CD4-positive, alpha-beta T cell (primary cell): ENCODE measurements at regions not wholly inside any gene's neighbourhood (a gene's known extent, or its start where the extent isn't known, plus 50 kb on each side); places are given as distances from the start of the nearest gene placed in this dataset.

Experiments
- ATAC-seq: fragments of 200-7000 bp; cut with Tn5 transposase; one replicate; pipeline ENCODE4 v1.10.0; 2022; ENCODE audit warnings: mild to moderate bottlenecking; ENCODE audit not compliant: poor library complexity
- CTCF ChIA-PET: fragments of 350-600 bp; sonication (Branson Sonifier 250); formaldehyde crosslinking; loops from one replicate; lab custom pipeline; 2021; ENCODE audit warnings: antibody characterized with exemption, inconsistent platforms; lab: Charles Lee
- POLR2A ChIA-PET: fragments of 350-600 bp; sonication (Branson Sonifier 250); formaldehyde crosslinking; loops from one replicate; lab custom pipeline; 2021; ENCODE audit warnings: antibody characterized with exemption, inconsistent platforms; lab: Charles Lee
- DNase-seq, 14 experiments: peaks; one replicate each; pipeline ENCODE4 v3.0.0-alpha.2; 2013 to 2020; ENCODE audit warnings: mixed read lengths in 2 of 14
- H3K27ac ChIP-seq, 2 donors: one replicate each; pipeline versions ENCODE4 v1.5.1 to v1.7.0; 2013; ENCODE audit warnings: low read length in 2 of 2, low read depth in 1 of 2, mild to moderate bottlenecking in 1 of 2
- H3K27me3 ChIP-seq, 2 experiments: 1 replicate in 1 of 2; 2 replicates in 1 of 2; pipeline versions ENCODE4 v1.6.1 to v1.7.0; 2013; ENCODE audit warnings: low read length in 2 of 2, control low read depth in 1 of 2, mild to moderate bottlenecking in 1 of 2, moderate library complexity in 1 of 2; ENCODE audit not compliant: insufficient read depth in 2 of 2, control insufficient read depth in 1 of 2
- H3K36me3 ChIP-seq: one replicate; pipeline ENCODE4 v1.6.1; 2013; ENCODE audit warnings: low read length, control low read depth; ENCODE audit not compliant: insufficient read depth
- H3K4me1 ChIP-seq: one replicate; pipeline ENCODE4 v1.6.1; 2013; ENCODE audit warnings: low read length, control low read depth; ENCODE audit not compliant: insufficient read depth
- H3K4me3 ChIP-seq: one replicate; pipeline ENCODE4 v1.5.1; 2013; ENCODE audit warnings: mild to moderate bottlenecking, low read length, moderate library complexity
- H3K9me3 ChIP-seq, 2 experiments: 1 replicate in 1 of 2; 2 replicates in 1 of 2; pipeline versions ENCODE4 v1.6.1 to v1.7.0; 2013; ENCODE audit warnings: low read length in 2 of 2, mild to moderate bottlenecking in 2 of 2, control low read depth in 1 of 2, moderate library complexity in 1 of 2; ENCODE audit not compliant: control insufficient read depth in 1 of 2, insufficient read depth in 1 of 2
- H3K27ac Mint-ChIP-seq: one replicate; pipeline ENCODE4 v1.8.0; 2020; ENCODE audit warnings: mixed read lengths
- H3K27me3 Mint-ChIP-seq: one replicate; pipeline ENCODE4 v1.8.0; 2021; ENCODE audit warnings: mixed read lengths
- H3K36me3 Mint-ChIP-seq: one replicate; pipeline ENCODE4 v1.8.0; 2021; ENCODE audit warnings: low read depth, mixed read lengths
- H3K4me1 Mint-ChIP-seq: one replicate; pipeline ENCODE4 v1.8.0; 2021; ENCODE audit warnings: low read depth, mixed read lengths
- H3K4me3 Mint-ChIP-seq: one replicate; pipeline ENCODE4 v1.8.0; 2020; ENCODE audit warnings: mild to moderate bottlenecking, mixed read lengths
- H3K9me3 Mint-ChIP-seq: one replicate; pipeline ENCODE4 v1.8.0; 2020; ENCODE audit warnings: mixed read lengths
- CTCF ChIP-seq: fragments of 200-600 bp; IDR thresholded peaks from one replicate; pipeline ENCODE4 v1.8.0; 2022; ENCODE audit warnings: antibody characterized with exemption, mild to moderate bottlenecking
- intact Hi-C, 2 experiments: fragments of 100-400 bp; cut with DNase I in 1 of 2; cut with micrococcal nuclease in 1 of 2; formaldehyde crosslinking; loops; one replicate each; pipeline versions ENCODE4 v1.15.1 to v1.9.0; 2023 to 2025; cut with DNase I, micrococcal nuclease

DNA sequence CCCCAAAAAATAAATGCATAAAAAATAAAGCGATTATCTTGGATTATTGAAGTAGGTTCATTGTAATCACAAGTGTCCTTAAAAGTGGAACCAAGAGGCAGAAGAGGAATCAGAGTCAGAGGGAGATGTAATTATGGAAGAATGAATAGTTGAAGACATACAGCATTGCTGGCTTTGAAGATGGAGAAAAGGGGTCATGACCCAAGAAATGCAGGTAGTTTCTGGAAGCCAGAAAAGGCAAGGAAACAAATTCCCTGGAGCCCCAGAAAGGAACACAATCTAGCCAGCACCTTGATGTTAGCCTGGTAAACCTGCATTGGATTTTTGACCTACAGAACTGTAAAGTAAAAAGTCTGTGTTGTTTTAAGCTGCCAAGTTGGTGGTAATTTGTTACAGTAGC is 57.5 kb upstream of the PTGR2 start:
- intact Hi-C loops: no loop called here
- Mint-ChIP-seq H3K4me1 (peaks cover 7% of the 10 kb centered on the region), H3K27ac (no peak overlapping the region), H3K27me3 (no peaks in the 10 kb centered on the region), H3K9me3 (no peaks in the 10 kb centered on the region), H3K36me3 (no peaks in the 10 kb centered on the region), H3K4me3 (no peak overlapping the region)
- ChIA-PET CTCF (no interaction called here), POLR2A (interaction anchor here (1.3 kb wide), 1 partner anchor 9 kb away, joined by 3 read pairs; no protein-coding TSS in a partner anchor)
- H3K9me3 ChIP-seq: no peaks in the 10 kb centered on the region
- ATAC-seq (no peak), DNase-seq (no peak)
- no peaks in the 10 kb centered on the region for H3K27me3 ChIP-seq
- H3K36me3 ChIP-seq: peaks cover 5% of the 10 kb centered on the region
- no peak overlapping the region for H3K4me3 ChIP-seq
- H3K27ac ChIP-seq: no peak overlapping the region
- peaks cover 11% of the 10 kb centered on the region for H3K4me1 ChIP-seq
- no peak for TF ChIP-seq CTCF

GRCh38 chr14:73792481-73792880 is 59.1 kb upstream of the PTGR2 start:
- H3K27ac ChIP-seq: no peak overlapping the region
- peaks cover 24% of the 10 kb centered on the region for H3K4me1 Mint-ChIP-seq
- H3K27ac Mint-ChIP-seq: no peak overlapping the region
- H3K27me3 ChIP-seq: no peaks in the 10 kb centered on the region
- H3K4me3 ChIP-seq: no peak overlapping the region
- no peaks in the 10 kb centered on the region for H3K9me3 ChIP-seq
- peaks cover 25% of the 10 kb centered on the region for H3K4me1 ChIP-seq
- ChIA-PET POLR2A (interaction anchor here (13.0 kb wide), 1 partner anchor 33 kb away, joined by 430 read pairs; a partner anchor contains a TSS), CTCF (no interaction called here)
- ATAC-seq (no peak), DNase-seq (no peak)
- no peak overlapping the region for H3K4me3 Mint-ChIP-seq
- peaks cover 7% of the 10 kb centered on the region for H3K36me3 Mint-ChIP-seq
- peaks cover 5% of the 10 kb centered on the region for H3K36me3 ChIP-seq
- intact Hi-C loops: no loop called here
- no peak for TF ChIP-seq CTCF
- no peaks in the 10 kb centered on the region for H3K27me3 Mint-ChIP-seq
- no peaks in the 10 kb centered on the region for H3K9me3 Mint-ChIP-seq

GRCh38 chr14:73789989-73790581 is 61.5 kb upstream of the PTGR2 start:
- ATAC-seq (no peak), DNase-seq (no peak)
- peaks cover 5% of the 10 kb centered on the region for H3K36me3 ChIP-seq
- Mint-ChIP-seq H3K27me3 (no peaks in the 10 kb centered on the region), H3K9me3 (no peaks in the 10 kb centered on the region), H3K27ac (peak overlapping the region; percentile 100), H3K36me3 (peaks cover 20% of the 10 kb centered on the region), H3K4me1 (peaks cover 35% of the 10 kb centered on the region), H3K4me3 (peak overlapping the region; percentile 15)
- ChIA-PET CTCF (interaction anchor here (0.9 to 1.5 kb wide), 2 partner anchors 12 to 35 kb away, joined by 3 to 5 read pairs; no protein-coding TSS in a partner anchor), POLR2A (interaction anchor here (13.0 kb wide), 1 partner anchor 31 kb away, joined by 430 read pairs; a partner anchor contains a TSS)
- no peak for TF ChIP-seq CTCF
- H3K4me3 ChIP-seq: no peak overlapping the region
- H3K27me3 ChIP-seq: no peaks in the 10 kb centered on the region
- no peaks in the 10 kb centered on the region for H3K9me3 ChIP-seq
- no peak overlapping the region for H3K27ac ChIP-seq
- H3K4me1 ChIP-seq: peaks cover 37% of the 10 kb centered on the region
- intact Hi-C loops: loop anchor here (5.0 kb wide), 3 partner anchors 32 to 48 kb away; no protein-coding TSS in a partner anchor
